Stimulated activated CD8-positive, alpha-beta memory T cell treated with anti-CD3 and anti-CD28 coated beads, Interleukin-4, amount 100 ng/mL, for 1 hour (primary cell): ENCODE measurements at regions not wholly inside any gene's neighbourhood (a gene's known extent, or its start where the extent isn't known, plus 50 kb on each side); places are given as distances from the start of the nearest gene placed in this dataset.

Experiments used
- DNase-seq, 2 donors: peaks; one replicate each; pipeline ENCODE4 v3.0.0-alpha.2; 2020; ENCODE audit warnings: low read depth in 2 of 2, low spot score in 1 of 2

- DNase-seq: no peak
Measured at GRCh38 chr14:100399052-100399849, 76.1 kb downstream of the SLC25A47 start.

- no peak for DNase-seq
Measured at GRCh38 chr14:100400115-100400514, 77.0 kb downstream of the SLC25A47 start.

GRCh38 chr14:100401031-100401692, 78.0 kb downstream of the SLC25A47 start:
- DNase-seq: no peak

DNA sequence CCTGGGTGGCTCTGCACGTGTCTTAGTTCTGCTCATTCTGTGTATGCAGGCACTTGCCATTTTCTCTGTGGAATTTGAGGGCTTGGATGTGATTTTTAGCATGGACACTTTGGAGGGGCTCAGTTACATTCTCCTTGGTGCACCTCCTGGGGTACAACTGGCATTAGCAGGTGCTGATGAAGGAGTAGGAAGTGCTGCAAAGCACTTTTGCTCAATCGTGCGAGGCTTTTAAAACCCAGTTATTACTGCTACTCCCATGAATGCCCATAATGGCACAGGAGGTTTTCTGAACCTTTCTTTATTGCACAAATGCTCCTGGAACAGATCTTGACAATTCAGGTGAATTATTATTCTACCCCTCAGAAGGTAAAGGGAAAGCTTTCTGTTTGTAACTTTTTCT, 78.7 kb downstream of the SLC25A47 start:
- no peak for DNase-seq

GRCh38 chr14:100402631-100403030, 79.5 kb downstream of the SLC25A47 start:
- no peak for DNase-seq

GRCh38 chr14:100403105-100403504, 80.0 kb downstream of the SLC25A47 start:
- no peak for DNase-seq

GRCh38 chr14:100403802-100404365, 80.7 kb downstream of the SLC25A47 start:
- no peak for DNase-seq

DNA sequence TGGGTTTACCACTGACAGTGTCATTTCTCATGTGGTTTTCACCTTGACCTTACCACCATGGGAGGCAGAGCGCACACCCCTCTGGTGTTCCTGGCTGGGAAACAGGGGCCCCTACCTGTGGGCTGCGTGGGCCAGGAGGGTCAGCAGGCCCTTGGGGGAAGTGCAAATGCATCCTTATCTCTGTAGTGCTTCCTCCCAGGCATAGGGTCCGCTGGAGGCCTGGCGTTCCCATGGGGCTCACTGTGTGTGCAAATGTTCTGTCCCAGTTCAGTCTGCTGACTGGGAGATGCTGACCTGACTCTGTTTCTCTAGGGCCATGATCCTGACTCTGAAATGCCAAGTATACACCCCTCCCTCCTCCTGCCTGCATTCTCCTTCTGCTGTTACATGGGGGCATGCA, 81.3 kb downstream of the SLC25A47 start:
- no peak for DNase-seq

GRCh38 chr14:100405760-100406455, 82.8 kb downstream of the SLC25A47 start:
- DNase-seq: no peak

DNA sequence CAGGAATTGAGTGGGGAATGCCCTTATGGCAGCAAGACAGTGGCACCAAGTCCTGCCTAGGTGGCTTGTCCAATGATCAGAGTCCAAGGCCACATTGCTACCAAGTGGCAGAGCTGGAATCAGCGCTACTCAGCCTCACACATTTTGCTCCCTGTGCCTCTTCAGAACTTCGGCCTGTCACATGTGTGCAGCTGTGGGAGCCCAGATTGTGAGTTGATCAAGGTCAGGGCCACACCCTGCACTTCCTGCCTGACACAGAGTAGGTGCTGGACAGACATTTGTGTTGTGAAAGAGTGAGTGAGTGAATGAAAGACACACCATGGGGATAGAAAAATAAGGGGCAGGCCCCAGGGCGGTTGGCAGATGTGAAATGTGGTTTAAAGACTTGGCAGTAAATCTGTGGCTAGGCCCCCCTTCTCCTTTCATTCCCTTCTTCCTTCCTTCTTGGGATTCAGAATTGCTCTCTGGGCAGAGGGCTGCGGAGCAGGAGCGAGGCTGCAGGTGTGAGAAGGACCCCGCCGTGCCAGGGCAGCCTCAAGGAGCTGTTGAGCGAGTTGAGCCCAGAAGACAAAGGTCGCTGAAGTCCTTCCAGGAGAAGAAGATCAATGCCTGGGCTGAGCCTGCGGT, 83.5 kb downstream of the SLC25A47 start:
- no peak for DNase-seq

DNA sequence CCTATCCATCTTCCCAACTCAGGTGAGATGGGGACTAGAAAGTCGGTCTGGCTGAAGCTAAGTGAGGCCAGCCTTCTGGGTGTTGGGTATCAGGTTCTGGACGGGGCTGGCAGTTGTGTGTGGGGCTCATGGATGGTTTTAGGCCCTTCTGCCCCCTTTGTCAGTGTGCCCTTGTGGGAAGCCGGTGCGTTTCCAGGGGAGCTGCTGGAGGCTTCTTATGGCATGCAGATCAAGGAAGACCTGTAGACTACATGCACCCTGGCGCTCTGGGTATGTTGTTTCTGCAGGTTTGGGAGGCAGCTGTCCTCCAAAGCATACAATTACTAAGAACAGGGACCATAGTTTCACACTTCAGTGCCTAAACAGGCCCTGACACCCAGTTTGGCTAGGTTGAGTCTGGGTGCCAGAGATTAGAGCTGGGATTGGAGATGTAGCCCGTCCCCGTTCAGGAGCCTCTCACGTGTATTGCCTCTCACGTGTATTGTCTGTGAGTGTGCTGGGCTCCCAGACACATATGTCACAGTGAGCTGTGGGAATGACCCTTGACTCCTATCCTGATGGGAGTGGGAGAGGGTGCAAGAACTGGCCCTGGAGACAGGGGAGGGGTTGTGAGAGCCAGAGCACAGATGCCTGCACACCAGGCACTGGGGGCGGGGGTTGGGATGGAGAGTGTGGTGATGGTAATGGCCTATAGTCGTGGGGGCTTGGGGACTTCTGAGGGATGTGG, 84.4 kb downstream of the SLC25A47 start:
- DNase-seq: no peak

DNA sequence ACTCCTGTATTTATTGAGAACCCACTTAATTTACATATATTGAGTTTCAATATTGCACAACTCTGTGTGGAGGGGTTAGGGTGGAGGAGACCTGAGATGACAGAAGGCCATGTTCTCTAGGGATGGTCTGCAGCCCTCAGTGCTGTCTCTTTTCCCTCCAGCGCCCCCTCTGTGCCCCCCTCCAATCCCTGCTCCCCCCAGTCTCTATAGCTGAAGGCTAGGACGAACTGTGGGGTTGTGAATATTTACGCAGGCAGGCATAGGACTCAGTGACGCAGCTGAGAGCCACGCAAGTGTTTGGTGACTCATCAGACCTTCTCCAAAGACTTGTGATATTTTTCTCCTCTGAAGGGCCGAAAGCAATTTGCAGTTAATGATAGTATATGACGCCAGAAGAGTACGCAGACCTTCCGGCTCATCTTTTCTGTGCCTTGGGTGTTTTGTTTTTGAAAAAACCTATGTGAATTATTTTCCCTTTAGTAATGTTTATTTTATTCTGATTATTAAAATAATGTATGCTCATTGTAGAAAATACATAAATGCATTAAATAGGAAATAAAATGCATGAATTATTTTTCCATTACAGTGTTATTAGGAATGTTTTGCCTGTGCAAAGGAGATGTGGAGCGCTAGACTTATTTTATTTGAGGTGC, 85.3 kb downstream of the SLC25A47 start:
- DNase-seq: no peak

GRCh38 chr14:100409003-100409360, 85.8 kb downstream of the SLC25A47 start:
- no peak for DNase-seq

DNA sequence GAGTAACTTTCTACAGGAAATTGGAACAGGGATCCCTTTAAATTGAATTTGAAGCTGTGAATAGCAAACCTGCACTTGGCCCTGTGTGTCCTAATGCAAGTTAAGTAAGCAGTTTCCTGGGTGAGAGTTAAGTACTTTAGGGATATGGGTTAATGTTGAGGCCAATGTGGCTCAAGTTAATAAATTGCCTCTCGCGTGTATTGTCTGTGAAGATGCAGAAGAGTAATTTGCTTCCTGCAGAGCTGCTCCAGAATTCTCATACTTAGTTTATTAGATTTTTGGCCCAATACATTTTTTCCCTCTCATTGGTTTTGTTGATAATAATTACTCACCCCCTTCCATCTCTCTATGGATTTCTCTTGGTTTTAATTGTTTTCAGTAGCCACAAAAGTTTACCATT, 86.5 kb downstream of the SLC25A47 start:
- no peak for DNase-seq

- DNase-seq: no peak
Measured at GRCh38 chr14:100410056-100410565, 87.0 kb downstream of the SLC25A47 start.

GRCh38 chr14:100413699-100414098, 90.6 kb downstream of the SLC25A47 start:
- no peak for DNase-seq

- DNase-seq: no peak
Measured at GRCh38 chr14:100415226-100415625, 92.1 kb downstream of the SLC25A47 start.

DNA sequence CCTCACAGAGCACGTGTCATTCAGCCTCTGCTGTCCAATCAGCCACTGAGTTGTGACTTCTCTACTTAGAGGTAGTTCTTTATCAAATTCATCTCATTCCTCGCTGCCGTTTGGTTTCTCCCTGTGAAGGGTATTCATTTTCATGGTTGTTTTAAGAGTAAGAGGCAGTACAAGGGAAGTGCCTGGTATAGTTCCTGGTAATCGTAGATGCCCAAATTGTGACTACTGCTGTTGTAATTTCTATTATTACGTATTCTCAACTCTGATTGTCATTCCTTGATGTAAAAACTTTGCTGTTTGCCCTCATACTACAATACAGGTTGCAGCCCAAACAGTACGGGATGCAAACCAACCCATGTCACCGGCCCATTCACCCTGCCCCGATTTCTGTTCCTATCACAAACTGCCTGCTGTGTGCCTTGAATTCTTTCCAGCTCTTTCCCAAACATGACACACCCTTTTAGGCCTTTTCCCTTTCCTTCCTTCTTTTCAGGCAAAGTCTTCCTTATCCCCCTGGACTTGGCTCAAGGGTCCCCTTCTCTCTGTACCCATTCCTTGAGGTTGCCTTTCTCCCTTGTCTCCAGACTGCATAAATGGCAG, 93.0 kb downstream of the SLC25A47 start:
- no peak for DNase-seq
